Endothelial cell (in vitro differentiated cells): ENCODE measurements at regions not wholly inside any gene's neighbourhood (a gene's known extent, or its start where the extent isn't known, plus 50 kb on each side); places are given as distances from the start of the nearest gene placed in this dataset.
A peak's percentile ranks its signal among the peaks of the same experiment; 100 is the strongest.
"Not testable (repeated sequence)": the region's sequence is repeated elsewhere in the genome, so short reads cannot be mapped to it uniquely, and the experiment has no call there.

Experiments used
- DNase-seq: peaks from one replicate; pipeline ENCODE4 v3.0.0; 2021; ENCODE audit warnings: low spot score
- H3K27ac Mint-ChIP-seq: one replicate; pipeline ENCODE4 v1.8.0; 2021; ENCODE audit warnings: mixed read lengths, inconsistent platforms; ENCODE audit not compliant: unreplicated experiment
- H3K27me3 Mint-ChIP-seq: one replicate; pipeline ENCODE4 v1.8.0; 2021; ENCODE audit warnings: mild to moderate bottlenecking, moderate library complexity, mixed read lengths, inconsistent platforms; ENCODE audit not compliant: unreplicated experiment
- H3K36me3 Mint-ChIP-seq: one replicate; pipeline ENCODE4 v1.8.0; 2021; ENCODE audit warnings: mild to moderate bottlenecking, low read depth, mixed read lengths, inconsistent platforms; ENCODE audit not compliant: unreplicated experiment
- H3K4me1 Mint-ChIP-seq: one replicate; pipeline ENCODE4 v1.8.0; 2021; ENCODE audit warnings: mild to moderate bottlenecking, mixed read lengths, inconsistent platforms; ENCODE audit not compliant: unreplicated experiment
- H3K4me3 Mint-ChIP-seq: one replicate; pipeline ENCODE4 v1.8.0; 2021; ENCODE audit warnings: mild to moderate bottlenecking, mixed read lengths, inconsistent platforms; ENCODE audit not compliant: unreplicated experiment
- H3K9me3 Mint-ChIP-seq: one replicate; pipeline ENCODE4 v1.8.0; 2021; ENCODE audit warnings: mixed read lengths, inconsistent platforms; ENCODE audit not compliant: unreplicated experiment
- CTCF ChIP-seq: fragments of 200-600 bp; sonication (generic); IDR thresholded peaks from one replicate; pipeline ENCODE4 v1.5.0; 2021; ENCODE audit warnings: antibody characterized with exemption; ENCODE audit not compliant: unreplicated experiment

DNA sequence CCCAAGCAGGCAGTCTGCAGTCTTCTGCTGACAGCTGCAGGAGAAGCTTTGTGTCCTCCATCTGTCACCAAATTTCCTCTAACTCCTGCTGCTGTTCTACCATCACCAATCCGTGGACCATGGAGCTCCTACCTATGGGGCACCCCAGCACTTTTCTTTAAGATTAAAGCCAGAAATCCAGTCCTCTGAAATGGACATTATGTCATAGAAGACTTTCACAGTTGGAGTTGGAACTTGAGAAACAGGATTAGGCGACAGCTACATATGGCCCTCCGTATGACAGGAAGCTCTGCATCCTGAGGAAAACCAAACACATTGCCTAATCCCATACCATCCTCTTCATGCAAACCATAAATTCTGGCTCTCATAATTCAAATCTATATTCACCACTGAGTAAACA, 470.6 kb upstream of the GALNTL6 start:
- no peak for TF ChIP-seq CTCF
- H3K36me3 Mint-ChIP-seq: no peaks in the 10 kb centered on the region
- DNase-seq: no peak
- H3K4me1 Mint-ChIP-seq: peaks cover 6% of the 10 kb centered on the region
- H3K27me3 Mint-ChIP-seq: no peaks in the 10 kb centered on the region
- H3K9me3 Mint-ChIP-seq: no peaks in the 10 kb centered on the region
- peak overlapping the region; percentile 31 for H3K27ac Mint-ChIP-seq
- H3K4me3 Mint-ChIP-seq: no peak overlapping the region

GRCh38 chr4:171340258-171340657, 472.9 kb upstream of the GALNTL6 start:
- Mint-ChIP-seq H3K36me3 (no peaks in the 10 kb centered on the region), H3K4me3 (no peak overlapping the region), H3K27me3 (no peaks in the 10 kb centered on the region), H3K27ac (no peak overlapping the region), H3K4me1 (peaks cover 6% of the 10 kb centered on the region), H3K9me3 (no peaks in the 10 kb centered on the region)
- TF ChIP-seq CTCF: no peak
- DNase-seq: no peak

GRCh38 chr4:171334549-171334948, 478.7 kb upstream of the GALNTL6 start:
- no peaks in the 10 kb centered on the region for H3K27me3 Mint-ChIP-seq
- no peak for DNase-seq
- H3K9me3 Mint-ChIP-seq: no peaks in the 10 kb centered on the region
- no peak overlapping the region for H3K4me3 Mint-ChIP-seq
- no peak for TF ChIP-seq CTCF
- no peaks in the 10 kb centered on the region for H3K36me3 Mint-ChIP-seq
- H3K4me1 Mint-ChIP-seq: no peaks in the 10 kb centered on the region
- H3K27ac Mint-ChIP-seq: no peak overlapping the region

GRCh38 chr4:171308661-171309060, 504.5 kb upstream of the GALNTL6 start:
- Mint-ChIP-seq H3K4me1 (no peaks in the 10 kb centered on the region), H3K36me3 (no peaks in the 10 kb centered on the region), H3K27ac (no peak overlapping the region), H3K27me3 (no peaks in the 10 kb centered on the region), H3K4me3 (no peak overlapping the region), H3K9me3 (no peaks in the 10 kb centered on the region)
- TF ChIP-seq CTCF: no peak
- no peak for DNase-seq

DNA sequence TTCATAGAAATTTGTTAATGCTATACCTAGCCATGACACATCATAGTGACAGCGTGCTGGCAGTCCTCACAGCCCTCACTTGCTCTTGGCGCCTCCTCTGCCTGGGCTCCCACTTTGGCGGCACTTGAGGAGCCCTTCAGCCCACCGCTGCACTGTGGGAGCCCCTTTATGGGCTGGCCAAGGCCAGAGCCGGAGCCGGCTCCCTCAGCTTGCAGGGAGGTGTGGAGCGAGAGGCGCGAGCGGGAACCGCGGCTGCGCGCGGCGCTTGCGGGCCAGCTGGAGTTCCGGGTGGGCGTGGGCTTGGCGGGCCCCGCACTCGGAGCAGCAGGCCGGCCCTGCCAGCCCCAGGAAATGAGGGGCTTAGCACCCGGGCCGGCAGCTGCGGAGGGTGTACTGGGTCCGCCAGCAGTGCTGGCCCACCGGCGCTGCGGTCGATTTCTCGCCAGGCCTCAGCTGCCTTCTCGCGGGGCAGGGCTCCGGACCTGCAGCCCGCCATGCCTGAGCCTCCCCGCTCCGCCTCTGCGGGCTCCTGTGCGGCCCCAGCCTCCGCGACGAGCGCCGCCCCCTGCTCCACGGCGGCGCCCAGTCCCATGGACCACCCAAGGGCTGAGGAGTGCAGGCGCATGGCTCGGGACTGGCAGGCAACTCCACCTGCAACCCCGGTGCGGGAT, 515.0 kb upstream of the GALNTL6 start:
- not testable (repeated sequence) for H3K4me3 Mint-ChIP-seq, H3K4me1 Mint-ChIP-seq, H3K27ac Mint-ChIP-seq, DNase-seq, H3K27me3 Mint-ChIP-seq, H3K36me3 Mint-ChIP-seq, H3K9me3 Mint-ChIP-seq
